HS-5 (cell line): ENCODE measurements at regions not wholly inside any gene's neighbourhood (a gene's known extent, or its start where the extent isn't known, plus 50 kb on each side); places are given as distances from the start of the nearest gene placed in this dataset.
"Not testable (repeated sequence)": the region's sequence is repeated elsewhere in the genome, so short reads cannot be mapped to it uniquely, and the experiment has no call there.

ENCODE experiments used
- DNase-seq: peaks from one replicate; pipeline ENCODE4 v3.0.0-alpha.2; 2012; ENCODE audit warnings: low read depth

DNA sequence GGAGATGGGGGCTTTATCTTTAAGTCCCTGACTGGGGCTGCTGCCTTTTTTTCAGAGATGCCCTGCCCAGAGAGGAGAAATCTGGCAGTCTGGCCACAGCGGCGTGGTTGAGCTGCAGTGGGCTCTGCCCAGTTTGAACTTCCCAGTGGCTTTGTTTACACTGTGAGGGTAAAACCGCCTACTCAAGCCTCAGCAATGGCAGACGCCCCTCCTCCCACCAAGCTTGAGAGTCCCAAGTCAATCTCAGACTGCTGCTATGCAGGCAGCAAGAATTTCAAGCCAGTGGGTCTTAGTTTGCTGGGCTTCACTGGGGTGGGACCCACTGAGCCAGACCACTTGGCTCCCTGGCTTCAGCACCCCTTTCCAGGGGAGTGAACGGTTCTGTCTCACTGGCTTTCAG is 76.4 kb upstream of the DNAJC1 start:
- DNase-seq = not testable (repeated sequence)

DNA sequence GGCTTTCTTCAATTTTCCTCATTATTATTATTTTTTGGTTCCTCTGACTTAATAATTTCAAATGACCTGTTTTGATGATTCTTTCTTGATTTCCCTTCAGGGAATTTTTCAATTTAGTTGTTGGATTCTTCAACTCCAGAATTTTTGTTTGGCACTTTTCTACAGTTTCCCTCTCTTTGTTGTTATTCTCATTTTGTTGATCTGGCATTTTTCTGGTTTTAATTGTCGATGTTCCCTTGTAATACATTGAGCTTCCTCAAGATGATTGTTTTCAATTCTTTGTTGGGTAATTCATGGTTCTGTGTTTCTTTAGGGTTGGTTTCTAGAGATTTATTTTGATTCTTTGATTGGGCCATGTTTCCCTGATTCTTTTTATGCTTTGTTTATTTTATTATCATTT is 67.8 kb upstream of the DNAJC1 start:
- DNase-seq = no peak

- DNase-seq = no peak
Measured at GRCh38 chr10:22067091-22067490, 63.6 kb upstream of the DNAJC1 start.

GRCh38 chr10:22060984-22061383 is 57.5 kb upstream of the DNAJC1 start:
- not testable (repeated sequence) for DNase-seq

- DNase-seq = no peak
Measured at GRCh38 chr10:22058201-22058600, 54.7 kb upstream of the DNAJC1 start.

DNA sequence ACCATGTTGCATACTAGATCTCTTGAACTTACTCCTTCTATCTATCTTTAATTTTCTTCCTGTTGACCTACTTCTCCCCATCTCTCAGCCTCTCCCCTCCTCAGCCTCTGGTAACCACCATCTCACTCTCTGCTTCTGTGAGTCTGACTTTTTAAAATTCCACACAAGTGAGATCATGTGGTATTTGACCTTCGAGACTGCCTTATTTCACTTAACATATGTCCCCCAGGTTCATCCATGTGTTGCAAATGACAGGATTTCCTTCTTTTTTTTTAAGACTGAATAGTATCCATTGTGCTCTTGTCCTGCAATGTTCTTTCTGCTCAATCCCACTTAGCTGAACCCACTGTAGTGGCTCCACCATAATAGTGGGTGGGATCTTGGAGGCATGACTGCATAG is 51.4 kb upstream of the DNAJC1 start:
- DNase-seq = peak; percentile 47
